Endothelial cell of umbilical vein (primary cell): ENCODE measurements at regions not wholly inside any gene's neighbourhood (a gene's known extent, or its start where the extent isn't known, plus 50 kb on each side); places are given as distances from the start of the nearest gene placed in this dataset.

Experiments
- JUN ChIP-seq: IDR thresholded peaks from 2 replicates; pipeline ENCODE4 v1.6.1; 2011; ENCODE audit warnings: borderline replicate concordance, low read depth; ENCODE audit not compliant: insufficient read length, insufficient read depth
- POLR2A ChIP-seq: IDR thresholded peaks from 2 replicates; pipeline ENCODE4 v1.6.1; 2012; ENCODE audit warnings: low read depth, mild to moderate bottlenecking, control low read depth, low read length
- POLR2AphosphoS5 ChIP-seq: IDR thresholded peaks from 2 replicates; pipeline ENCODE4 v1.6.1; 2012; ENCODE audit warnings: low read depth, mild to moderate bottlenecking, control low read depth, low read length, moderate library complexity; ENCODE audit not compliant: insufficient read depth

- TF ChIP-seq JUN (no peak), POLR2AphosphoS5 (no peak), POLR2A (no peak)
Observed at GRCh38 chr13:32902874-32903273, 113.3 kb upstream of the KL start.
